ENCODE measurements at regions not wholly inside any gene's neighbourhood (a gene's known extent, or its start where the extent isn't known, plus 50 kb on each side); places are given as distances from the start of the nearest gene placed in this dataset.
"Not testable (repeated sequence)": the region's sequence is repeated elsewhere in the genome, so short reads cannot be mapped to it uniquely, and the experiment has no call there.

DNA sequence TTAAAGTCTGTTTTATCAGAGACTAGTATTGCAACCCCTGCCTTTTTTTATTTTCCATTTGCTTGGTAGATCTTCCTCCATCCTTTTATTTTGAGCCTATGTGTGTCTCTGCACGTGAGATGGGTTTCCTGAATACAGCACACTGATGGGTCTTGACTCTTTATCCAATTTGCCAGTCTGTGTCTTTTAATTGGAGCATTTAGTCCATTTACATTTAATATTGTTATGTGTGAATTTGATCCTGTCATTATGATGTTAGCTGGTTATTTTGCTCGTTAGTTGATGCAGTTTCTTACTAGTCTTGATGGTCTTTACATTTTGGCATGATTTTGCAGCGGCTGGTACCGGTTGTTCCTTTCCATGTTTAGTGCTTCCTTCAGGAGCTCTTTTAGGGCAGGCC, 381.5 kb upstream of the ZEB2 start:
- H3K4me1 ChIP-seq (ENCODE audit: insufficient read depth, low read length); H2AK5ac ChIP-seq (ENCODE audit: insufficient read length, low read length); H2BK12ac ChIP-seq (ENCODE audit: insufficient read length, low read depth, low read length); H2BK20ac ChIP-seq (ENCODE audit: low read depth, low read length, poor library complexity, severe bottlenecking); DNase-seq; H3K4me3 Mint-ChIP-seq; H3K79me1 ChIP-seq (ENCODE audit: insufficient read depth, low read depth, low read length, poor library complexity, severe bottlenecking); H3K9me3 ChIP-seq (ENCODE audit: control insufficient read depth, low read depth, low read length); H3K4ac ChIP-seq (ENCODE audit: low read depth, low read length); H2AFZ ChIP-seq (ENCODE audit: low read length); H3K4me2 ChIP-seq (ENCODE audit: insufficient read depth, insufficient read length, low read length); H3T11ph ChIP-seq (ENCODE audit: low read length); H2BK15ac ChIP-seq (ENCODE audit: low read depth, low read length); H4K20me1 ChIP-seq (ENCODE audit: control insufficient read depth, insufficient read depth, insufficient read length); H3K27me3 ChIP-seq (ENCODE audit: insufficient read depth, low read length); H3K56ac ChIP-seq (ENCODE audit: insufficient read length, low read depth, low read length); H2BK120ac ChIP-seq (ENCODE audit: low read depth, low read length, poor library complexity, severe bottlenecking); H3K14ac ChIP-seq (ENCODE audit: insufficient read depth, low read length); H3K27ac ChIP-seq (ENCODE audit: insufficient read length, low read depth, low read length); H4K8ac ChIP-seq (replicated peaks; ENCODE audit: insufficient read length, low read depth, low read length); H3K27me3 Mint-ChIP-seq (ENCODE audit: low read depth); H4K5ac ChIP-seq (ENCODE audit: insufficient read length, low read depth, low read length); H4K91ac ChIP-seq (ENCODE audit: insufficient read length, low read depth, low read length); H3K23ac ChIP-seq (ENCODE audit: insufficient read length, low read depth, low read length); H3K27ac Mint-ChIP-seq; H3K23me2 ChIP-seq (ENCODE audit: insufficient read length, low read depth, low read length, poor library complexity, severe bottlenecking); H2BK5ac ChIP-seq (ENCODE audit: insufficient read length, low read length); H3K18ac ChIP-seq (ENCODE audit: insufficient read length, low read depth, low read length); H3K9ac ChIP-seq (ENCODE audit: extremely low read depth, insufficient read length, low read length); H3K79me2 ChIP-seq (ENCODE audit: insufficient read depth, low read length): not testable (repeated sequence)
- no CpG with 5 or more reads among the region's 4 CpGs for WGBS (ENCODE audit: extremely low coverage, insufficient read length, low lambda C conversion rate)
- Mint-ChIP-seq H3K9me3 (peaks cover 11 to 12% of the 10 kb centered on the region in 2 experiments; a peak in 4 of 5 replicates), H3K36me3 (ENCODE audit: insufficient read depth in 1 of 3, low read depth in 3 of 3) (peaks cover 3 to 19% (median 5%) of the 10 kb centered on the region in 3 experiments; a peak in 5 of 7 replicates), H3K4me1 (peaks cover 7 to 13% of the 10 kb centered on the region in 2 experiments)
